Colonic mucosa (tissue), 4 donors: ENCODE measurements at regions not wholly inside any gene's neighbourhood (a gene's known extent, or its start where the extent isn't known, plus 50 kb on each side); places are given as distances from the start of the nearest gene placed in this dataset.

Experiments
- DNase-seq: peaks from one replicate; pipeline ENCODE4 v3.0.0-alpha.2; 2020
- H3K27ac ChIP-seq: fragments of 200-600 bp; one replicate; pipeline ENCODE4 v1.8.0; 2021
- H3K27me3 ChIP-seq: fragments of 200-600 bp; one replicate; pipeline ENCODE4 v1.8.0; 2021
- H3K36me3 ChIP-seq: fragments of 200-600 bp; one replicate; pipeline ENCODE4 v1.8.0; 2021
- H3K4me1 ChIP-seq: fragments of 200-600 bp; one replicate; pipeline ENCODE4 v1.8.0; 2021; ENCODE audit warnings: mild to moderate bottlenecking
- H3K4me3 ChIP-seq: fragments of 200-600 bp; one replicate; pipeline ENCODE4 v1.8.0; 2021
- H3K9ac ChIP-seq, 2 donors: one replicate each; pipeline ENCODE4 v1.7.0; 2013; ENCODE audit warnings: control low read depth in 2 of 2, low read depth in 2 of 2, low read length in 2 of 2
- H3K9me3 ChIP-seq: fragments of 200-600 bp; one replicate; pipeline ENCODE4 v1.8.0; 2021
- CTCF ChIP-seq: fragments of 200-600 bp; IDR thresholded peaks from one replicate; pipeline ENCODE4 v1.8.0; 2022; ENCODE audit warnings: antibody characterized with exemption, mild to moderate bottlenecking
- intact Hi-C: fragments of 100-400 bp; cut with DNase I; formaldehyde crosslinking; loops from one replicate; pipeline ENCODE4 v1.14.1; 2022
- donor health status: healthy.
- donor health status: DM: no; HTN: no; CAD: no.
- donor health status: DM: no; HTN: no; CAD: no.

GRCh38 chrX:27404366-27404765, 58.8 kb downstream of the PPP4R3C start:
- H3K9me3 ChIP-seq, result no peaks in the 10 kb centered on the region
- no peak overlapping the region for H3K4me3 ChIP-seq
- no peaks in the 10 kb centered on the region for H3K36me3 ChIP-seq
- no peak overlapping the region for H3K27ac ChIP-seq
- intact Hi-C loops, result no loop called here
- no peaks in the 10 kb centered on the region for H3K4me1 ChIP-seq
- no peak overlapping the region for H3K9ac ChIP-seq
- TF ChIP-seq CTCF, result no peak
- H3K27me3 ChIP-seq, result no peaks in the 10 kb centered on the region
- DNase-seq, result no peak

DNA sequence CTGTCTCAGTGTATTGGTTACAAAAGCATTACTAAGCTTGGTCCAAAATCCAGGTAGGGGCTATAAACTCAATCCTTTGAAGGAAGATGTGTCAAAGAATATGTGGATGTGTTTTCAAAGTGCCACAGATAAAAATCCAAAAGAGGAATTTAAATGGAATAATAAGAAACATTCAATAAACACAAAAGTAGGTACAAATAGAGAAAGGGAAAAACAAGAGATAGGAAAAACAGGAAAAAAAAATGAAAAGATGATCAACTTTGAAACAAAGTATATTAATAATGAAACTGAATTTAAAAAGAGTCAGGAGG, 64.0 kb downstream of the PPP4R3C start:
- no peak overlapping the region for H3K27ac ChIP-seq
- H3K4me1 ChIP-seq, result no peaks in the 10 kb centered on the region
- no peak for TF ChIP-seq CTCF
- no peak for DNase-seq
- H3K36me3 ChIP-seq, result no peaks in the 10 kb centered on the region
- H3K9ac ChIP-seq, result no peak overlapping the region
- intact Hi-C loops, result no loop called here
- no peaks in the 10 kb centered on the region for H3K27me3 ChIP-seq
- H3K9me3 ChIP-seq, result no peaks in the 10 kb centered on the region
- no peak overlapping the region for H3K4me3 ChIP-seq

- no peaks in the 10 kb centered on the region for H3K4me1 ChIP-seq
- H3K27me3 ChIP-seq, result no peaks in the 10 kb centered on the region
- intact Hi-C loops, result no loop called here
- H3K36me3 ChIP-seq, result no peaks in the 10 kb centered on the region
- H3K4me3 ChIP-seq, result no peak overlapping the region
- H3K27ac ChIP-seq, result no peak overlapping the region
- no peak for TF ChIP-seq CTCF
- H3K9me3 ChIP-seq, result no peaks in the 10 kb centered on the region
- no peak for DNase-seq
- H3K9ac ChIP-seq, result no peak overlapping the region
Observed at GRCh38 chrX:27391623-27392022, 71.5 kb downstream of the PPP4R3C start.

- DNase-seq, result no peak
- TF ChIP-seq CTCF, result no peak
- Histone ChIP-seq H3K27me3 (no peaks in the 10 kb centered on the region), H3K9me3 (no peaks in the 10 kb centered on the region), H3K36me3 (no peaks in the 10 kb centered on the region), H3K9ac (no peak overlapping the region), H3K27ac (no peak overlapping the region), H3K4me3 (no peak overlapping the region), H3K4me1 (no peaks in the 10 kb centered on the region)
- intact Hi-C loops, result no loop called here
Observed at GRCh38 chrX:27381419-27381818, 81.7 kb downstream of the PPP4R3C start.

DNA sequence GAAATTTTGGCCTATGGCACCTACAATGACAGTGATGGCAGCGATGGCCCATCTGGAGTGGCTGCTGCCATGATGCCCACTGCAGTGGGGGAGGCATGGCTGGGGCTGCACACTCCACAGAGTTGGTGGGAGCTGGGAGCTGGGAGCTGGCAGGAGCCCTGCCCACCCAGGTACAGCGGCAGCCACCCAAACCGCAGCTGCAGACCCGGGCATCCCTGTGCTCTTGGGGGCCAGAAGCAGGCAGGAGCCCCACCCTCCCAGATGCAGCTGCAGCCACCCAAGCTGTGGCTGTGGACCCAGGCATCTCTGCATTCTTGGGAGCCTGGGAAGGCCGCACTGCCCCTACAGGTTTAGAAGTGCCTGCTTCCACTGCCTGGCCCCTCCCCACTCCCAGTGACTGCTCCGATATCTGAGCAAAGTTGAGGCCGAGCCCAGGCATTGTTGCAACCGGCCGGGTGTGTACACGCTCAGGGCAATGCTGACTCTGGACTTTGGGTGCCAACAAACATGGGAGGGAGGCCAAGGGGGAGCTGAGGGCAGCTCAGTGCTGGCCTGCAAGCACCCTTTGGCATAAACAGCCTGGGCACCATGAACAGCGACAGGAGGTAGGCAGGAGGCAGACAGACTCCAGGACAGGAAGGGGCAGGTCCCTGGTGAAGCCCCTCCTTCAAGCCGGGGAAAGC, 82.8 kb downstream of the PPP4R3C start:
- intact Hi-C loops, result no loop called here
- no peak overlapping the region for H3K4me3 ChIP-seq
- DNase-seq, result no peak
- TF ChIP-seq CTCF, result no peak
- H3K27me3 ChIP-seq, result no peaks in the 10 kb centered on the region
- no peak overlapping the region for H3K9ac ChIP-seq
- H3K36me3 ChIP-seq, result no peaks in the 10 kb centered on the region
- no peak overlapping the region for H3K27ac ChIP-seq
- no peaks in the 10 kb centered on the region for H3K4me1 ChIP-seq
- H3K9me3 ChIP-seq, result no peaks in the 10 kb centered on the region
